ENCODE measurements at regions not wholly inside any gene's neighbourhood (a gene's known extent, or its start where the extent isn't known, plus 50 kb on each side); places are given as distances from the start of the nearest gene placed in this dataset.

DNA sequence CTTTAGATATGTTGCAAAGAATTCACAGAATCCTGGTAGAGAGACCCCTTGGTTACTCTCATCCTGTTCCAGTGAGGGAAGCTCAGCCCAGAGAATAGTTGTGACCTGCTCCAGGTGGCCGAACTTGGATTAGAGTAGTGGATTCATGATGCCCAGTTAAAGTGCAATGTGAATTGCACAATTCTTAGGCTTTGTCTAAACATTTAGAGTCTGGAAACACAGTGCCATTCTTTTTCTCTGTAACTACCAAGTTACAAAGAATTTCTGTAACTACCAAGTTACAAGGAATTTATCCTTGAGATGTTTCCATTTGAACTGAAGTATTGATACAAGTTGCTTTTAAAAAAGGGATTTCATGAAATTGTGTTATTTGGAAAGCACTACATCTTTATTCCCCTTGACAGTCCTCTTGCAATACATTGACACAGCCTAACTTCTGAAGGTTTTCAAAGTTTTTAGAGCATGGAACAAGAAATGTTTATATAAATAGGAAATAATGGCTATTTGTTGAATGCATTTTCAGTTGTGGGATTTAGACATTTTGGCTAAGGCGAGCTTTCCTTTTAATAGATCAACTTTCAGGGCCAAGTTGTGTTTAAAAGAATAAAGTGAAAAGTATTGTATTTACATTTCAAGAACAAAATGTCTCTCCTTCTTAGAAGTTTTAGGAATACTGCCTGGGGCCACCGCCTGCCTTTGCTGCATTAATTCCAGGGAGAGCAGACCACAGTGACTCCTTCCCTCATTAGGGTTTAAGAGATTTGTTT, 315.0 kb downstream of the LPIN1 start:
- Histone ChIP-seq H3K36me3 (ENCODE audit: control insufficient read depth, insufficient read depth, low read length) (no peaks in the 10 kb centered on the region), H3K4me3 (ENCODE audit: low read depth, low read length) (no peak overlapping the region), H3K27me3 (ENCODE audit: control insufficient read depth, insufficient read depth, low read length) (no peaks in the 10 kb centered on the region)
- no peak for DNase-seq (ENCODE audit: low read depth)
- TF ChIP-seq, protein P1, sequence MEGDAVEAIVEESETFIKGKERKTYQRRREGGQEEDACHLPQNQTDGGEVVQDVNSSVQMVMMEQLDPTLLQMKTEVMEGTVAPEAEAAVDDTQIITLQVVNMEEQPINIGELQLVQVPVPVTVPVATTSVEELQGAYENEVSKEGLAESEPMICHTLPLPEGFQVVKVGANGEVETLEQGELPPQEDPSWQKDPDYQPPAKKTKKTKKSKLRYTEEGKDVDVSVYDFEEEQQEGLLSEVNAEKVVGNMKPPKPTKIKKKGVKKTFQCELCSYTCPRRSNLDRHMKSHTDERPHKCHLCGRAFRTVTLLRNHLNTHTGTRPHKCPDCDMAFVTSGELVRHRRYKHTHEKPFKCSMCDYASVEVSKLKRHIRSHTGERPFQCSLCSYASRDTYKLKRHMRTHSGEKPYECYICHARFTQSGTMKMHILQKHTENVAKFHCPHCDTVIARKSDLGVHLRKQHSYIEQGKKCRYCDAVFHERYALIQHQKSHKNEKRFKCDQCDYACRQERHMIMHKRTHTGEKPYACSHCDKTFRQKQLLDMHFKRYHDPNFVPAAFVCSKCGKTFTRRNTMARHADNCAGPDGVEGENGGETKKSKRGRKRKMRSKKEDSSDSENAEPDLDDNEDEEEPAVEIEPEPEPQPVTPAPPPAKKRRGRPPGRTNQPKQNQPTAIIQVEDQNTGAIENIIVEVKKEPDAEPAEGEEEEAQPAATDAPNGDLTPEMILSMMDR (IDR thresholded peaks at IDR 0.05; ENCODE audit: insufficient read depth, low read length, poor library complexity, severe bottlenecking): no peak

DNA sequence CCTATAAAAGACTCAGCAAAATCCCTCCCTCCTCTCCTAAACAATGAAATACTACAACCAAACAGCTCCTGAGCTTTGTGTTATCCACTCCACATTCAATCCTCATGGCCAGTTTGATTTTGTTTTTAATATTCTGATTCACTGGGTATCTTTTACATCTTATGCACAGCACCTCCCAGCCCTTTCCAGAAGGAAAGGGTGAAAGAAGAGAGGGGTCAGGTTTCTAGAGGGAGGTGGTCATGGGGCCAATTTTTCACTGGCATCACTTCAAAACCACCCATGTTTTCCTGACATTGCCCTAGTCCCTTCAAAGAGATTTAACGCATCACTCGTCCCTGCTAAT, 315.6 kb downstream of the LPIN1 start:
- TF ChIP-seq, protein P1 (IDR thresholded peaks at IDR 0.05; ENCODE audit: insufficient read depth, low read length, poor library complexity, severe bottlenecking): no peak
- H3K27me3 ChIP-seq (ENCODE audit: control insufficient read depth, insufficient read depth, low read length): no peaks in the 10 kb centered on the region
- H3K4me3 ChIP-seq (ENCODE audit: low read depth, low read length): no peak overlapping the region
- DNase-seq (ENCODE audit: low read depth): no peak
- no peaks in the 10 kb centered on the region for H3K36me3 ChIP-seq (ENCODE audit: control insufficient read depth, insufficient read depth, low read length)

DNA sequence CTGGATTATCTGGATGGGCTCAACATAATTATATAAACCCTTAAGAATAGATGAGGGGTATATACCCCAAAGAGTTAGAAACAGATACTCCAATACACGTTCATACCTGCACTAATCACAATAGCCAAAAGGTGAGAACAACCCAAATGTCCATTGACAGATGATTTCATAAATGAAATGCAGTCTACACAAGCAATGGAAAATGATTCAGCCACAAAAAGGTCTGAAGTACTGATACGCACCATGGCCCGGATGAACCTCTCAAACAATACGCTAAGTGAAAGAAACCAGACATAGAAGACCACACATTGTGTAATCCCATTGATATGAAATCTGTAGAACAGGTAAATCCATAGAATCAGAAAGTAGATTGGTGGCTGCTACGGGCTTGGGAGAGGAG, 316.8 kb downstream of the LPIN1 start:
- DNase-seq (ENCODE audit: low read depth): no peak
- TF ChIP-seq, protein P1 (IDR thresholded peaks at IDR 0.05; ENCODE audit: insufficient read depth, low read length, poor library complexity, severe bottlenecking): no peak
- Histone ChIP-seq H3K27me3 (ENCODE audit: control insufficient read depth, insufficient read depth, low read length) (no peaks in the 10 kb centered on the region), H3K4me3 (ENCODE audit: low read depth, low read length) (no peak overlapping the region), H3K36me3 (ENCODE audit: control insufficient read depth, insufficient read depth, low read length) (no peaks in the 10 kb centered on the region)

DNA sequence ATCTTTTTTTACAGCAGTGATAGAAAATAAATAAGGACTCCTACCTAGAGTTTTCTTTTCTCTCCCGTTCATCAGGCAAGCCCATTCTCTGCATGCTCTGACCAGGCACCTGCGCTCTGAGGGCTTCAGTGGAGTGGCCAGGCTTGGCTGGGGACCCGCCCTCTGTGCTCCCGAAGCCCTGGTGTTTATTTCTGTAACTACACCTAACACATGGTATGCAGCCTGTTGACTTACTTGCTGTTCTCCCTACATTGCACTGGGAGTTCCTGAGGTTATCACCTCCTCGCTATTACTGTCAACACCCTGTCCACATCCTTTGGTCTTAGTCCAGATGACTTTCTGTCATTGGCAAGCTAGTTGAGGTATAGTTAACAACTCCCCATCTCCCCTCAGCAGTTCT, 317.7 kb downstream of the LPIN1 start:
- no peak for DNase-seq (ENCODE audit: low read depth)
- Histone ChIP-seq H3K27me3 (ENCODE audit: control insufficient read depth, insufficient read depth, low read length) (no peaks in the 10 kb centered on the region), H3K4me3 (ENCODE audit: low read depth, low read length) (no peak overlapping the region), H3K36me3 (ENCODE audit: control insufficient read depth, insufficient read depth, low read length) (no peaks in the 10 kb centered on the region)
- TF ChIP-seq, protein P1 (IDR thresholded peaks at IDR 0.05; ENCODE audit: insufficient read depth, low read length, poor library complexity, severe bottlenecking): no peak

DNA sequence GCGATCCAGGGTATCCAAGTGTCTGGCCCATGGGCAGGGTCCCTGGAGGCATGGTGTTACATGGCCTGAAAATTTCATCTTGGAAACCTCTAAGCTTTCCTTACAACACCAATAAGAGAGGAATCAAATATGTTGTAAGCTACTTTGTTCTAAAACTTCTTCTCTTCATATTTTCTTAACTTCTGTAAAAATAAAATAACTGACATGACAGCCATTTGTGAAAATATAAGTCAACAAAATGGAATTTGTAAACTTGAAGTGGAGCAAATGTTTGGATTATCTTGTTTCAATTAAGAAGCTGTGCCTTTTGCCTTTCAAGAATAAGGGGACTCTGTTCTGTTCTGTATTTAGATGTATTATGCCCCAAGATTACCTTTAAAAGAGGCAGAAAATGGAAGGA, 319.7 kb downstream of the LPIN1 start:
- no peaks in the 10 kb centered on the region for H3K36me3 ChIP-seq (ENCODE audit: control insufficient read depth, insufficient read depth, low read length)
- no peaks in the 10 kb centered on the region for H3K27me3 ChIP-seq (ENCODE audit: control insufficient read depth, insufficient read depth, low read length)
- no peak overlapping the region for H3K4me3 ChIP-seq (ENCODE audit: low read depth, low read length)
- TF ChIP-seq, protein P1 (IDR thresholded peaks at IDR 0.05; ENCODE audit: insufficient read depth, low read length, poor library complexity, severe bottlenecking): no peak
- DNase-seq (ENCODE audit: low read depth): no peak

DNA sequence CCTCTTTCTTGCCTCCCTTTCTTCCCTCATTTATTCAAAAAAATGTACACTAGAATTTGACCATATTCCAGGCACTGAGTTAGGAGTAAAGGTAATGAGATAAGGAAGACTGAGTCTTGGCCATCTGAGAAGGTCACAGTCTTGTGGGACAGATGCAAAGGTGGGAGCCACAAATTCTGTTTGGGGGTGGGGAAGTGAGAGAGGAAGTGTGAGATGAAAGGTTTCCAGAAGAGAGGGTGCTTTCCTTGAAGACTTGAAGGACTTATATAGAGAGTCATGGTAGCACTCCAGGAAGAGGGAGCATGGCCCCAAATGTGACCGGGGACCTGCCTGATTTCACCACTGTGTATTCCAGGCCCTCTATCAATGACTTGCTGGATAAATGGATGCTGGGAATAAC, 320.6 kb downstream of the LPIN1 start:
- TF ChIP-seq, protein P1 (IDR thresholded peaks at IDR 0.05; ENCODE audit: insufficient read depth, low read length, poor library complexity, severe bottlenecking): no peak

More for the DNA sequence above, 320.6 kb downstream of the LPIN1 start:
- Histone ChIP-seq H3K4me3 (ENCODE audit: low read depth, low read length) (no peak overlapping the region), H3K36me3 (ENCODE audit: control insufficient read depth, insufficient read depth, low read length) (no peaks in the 10 kb centered on the region), H3K27me3 (ENCODE audit: control insufficient read depth, insufficient read depth, low read length) (no peaks in the 10 kb centered on the region)
- no peak for DNase-seq (ENCODE audit: low read depth)
